AG08396 (cell line): ENCODE measurements at regions not wholly inside any gene's neighbourhood (a gene's known extent, or its start where the extent isn't known, plus 50 kb on each side); places are given as distances from the start of the nearest gene placed in this dataset.

Experiments
- DNase-seq: peaks from one replicate; pipeline ENCODE4 v3.0.0; 2012; ENCODE audit warnings: low spot score, mixed read lengths

DNA sequence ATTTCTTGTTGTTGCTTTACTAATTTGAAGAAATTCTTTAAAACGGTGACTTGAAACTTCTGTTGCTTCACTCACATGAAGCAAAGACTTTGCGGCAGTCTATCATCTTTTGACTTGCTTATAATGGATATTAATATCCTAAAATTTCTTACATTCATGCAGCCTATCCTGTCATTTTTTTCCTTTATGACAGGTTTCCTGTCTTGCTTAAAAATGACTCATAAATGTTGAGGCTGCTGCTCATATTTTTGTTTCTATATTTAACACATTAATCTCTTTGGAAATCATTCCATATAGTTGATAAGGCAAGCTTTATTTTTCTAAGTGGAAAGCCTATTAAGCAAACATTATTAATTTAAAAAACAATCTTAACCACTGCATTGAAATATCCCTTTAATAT, 176.6 kb upstream of the GALNTL6 start:
- no peak for DNase-seq

DNA sequence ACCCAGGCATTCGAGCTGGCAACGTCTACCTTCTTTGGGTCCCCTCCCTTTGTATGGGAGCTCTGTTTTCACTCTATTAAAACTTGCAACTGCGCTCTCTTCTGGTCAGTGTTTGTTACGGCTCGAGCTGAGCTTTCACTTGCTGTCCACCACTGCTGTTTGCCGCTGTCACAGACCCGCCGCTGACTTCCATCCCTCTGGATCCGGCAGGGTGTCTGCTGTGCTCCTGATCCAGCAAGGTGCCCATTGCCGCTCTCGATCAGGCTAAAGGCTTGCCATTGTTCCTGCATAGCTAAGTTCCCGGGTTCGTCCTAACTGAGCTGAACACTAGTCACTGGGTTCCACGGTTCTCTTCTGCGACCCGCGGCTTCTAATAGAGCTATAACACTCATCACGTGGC, 183.5 kb upstream of the GALNTL6 start:
- no peak for DNase-seq

DNA sequence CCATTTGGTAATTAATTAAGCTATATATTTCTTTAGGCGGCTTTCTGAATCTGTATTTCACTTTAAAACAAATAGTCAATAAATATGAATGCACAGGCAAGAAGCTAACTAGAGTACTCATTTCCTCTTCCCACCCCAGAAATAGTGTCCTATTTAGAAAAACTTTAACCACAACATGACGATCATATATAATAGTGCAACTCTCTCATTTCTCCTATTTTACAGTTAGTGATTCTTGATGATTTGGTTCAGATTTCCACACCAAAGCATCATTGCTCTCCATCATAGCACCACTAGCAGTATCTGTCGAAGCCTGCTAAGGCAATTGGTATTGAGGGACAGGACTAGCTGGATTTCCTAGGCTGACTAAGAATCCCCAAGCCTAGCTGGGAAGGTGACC, 184.0 kb upstream of the GALNTL6 start:
- DNase-seq: no peak

DNA sequence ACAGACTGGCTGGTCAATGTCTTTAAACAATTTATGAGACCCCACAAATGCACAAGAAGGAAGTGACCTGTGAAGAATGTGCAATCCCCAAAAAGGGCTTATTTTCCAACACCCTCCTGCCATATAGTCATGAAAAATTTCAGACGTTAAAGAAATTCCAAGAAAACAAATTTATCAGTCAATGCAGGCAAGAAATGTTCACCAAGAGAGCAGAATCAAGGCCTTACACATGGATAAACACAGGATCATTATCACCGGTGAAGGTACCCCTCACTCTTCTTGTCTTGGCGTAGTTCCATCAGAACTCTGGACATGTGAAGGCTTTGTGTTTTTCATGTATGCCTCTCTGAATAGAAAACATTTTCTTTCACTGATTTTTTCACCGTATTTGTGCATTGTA, 186.7 kb upstream of the GALNTL6 start:
- DNase-seq: no peak

- no peak for DNase-seq
Observed at GRCh38 chr4:171622729-171623128, 190.5 kb upstream of the GALNTL6 start.

GRCh38 chr4:171621646-171622045, 191.6 kb upstream of the GALNTL6 start:
- DNase-seq: no peak

DNA sequence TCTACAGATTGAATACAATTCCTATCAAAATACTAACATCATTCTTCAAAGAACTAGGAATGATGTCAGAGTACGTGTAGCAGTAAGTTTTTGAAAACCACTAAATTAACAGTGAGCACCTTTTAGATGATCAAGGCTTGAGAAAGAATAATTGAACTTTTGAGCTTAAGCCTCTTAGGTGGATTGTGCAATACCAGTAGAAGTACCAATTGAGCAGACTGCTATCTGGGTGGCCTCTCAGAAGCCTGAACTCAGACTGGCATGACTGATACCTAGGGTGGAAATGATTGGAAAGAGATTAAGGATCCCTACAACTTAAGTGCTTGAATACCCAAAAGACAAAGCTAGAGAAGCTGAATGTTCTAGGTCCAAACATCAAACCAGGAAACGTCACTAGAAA, 200.3 kb upstream of the GALNTL6 start:
- no peak for DNase-seq

DNA sequence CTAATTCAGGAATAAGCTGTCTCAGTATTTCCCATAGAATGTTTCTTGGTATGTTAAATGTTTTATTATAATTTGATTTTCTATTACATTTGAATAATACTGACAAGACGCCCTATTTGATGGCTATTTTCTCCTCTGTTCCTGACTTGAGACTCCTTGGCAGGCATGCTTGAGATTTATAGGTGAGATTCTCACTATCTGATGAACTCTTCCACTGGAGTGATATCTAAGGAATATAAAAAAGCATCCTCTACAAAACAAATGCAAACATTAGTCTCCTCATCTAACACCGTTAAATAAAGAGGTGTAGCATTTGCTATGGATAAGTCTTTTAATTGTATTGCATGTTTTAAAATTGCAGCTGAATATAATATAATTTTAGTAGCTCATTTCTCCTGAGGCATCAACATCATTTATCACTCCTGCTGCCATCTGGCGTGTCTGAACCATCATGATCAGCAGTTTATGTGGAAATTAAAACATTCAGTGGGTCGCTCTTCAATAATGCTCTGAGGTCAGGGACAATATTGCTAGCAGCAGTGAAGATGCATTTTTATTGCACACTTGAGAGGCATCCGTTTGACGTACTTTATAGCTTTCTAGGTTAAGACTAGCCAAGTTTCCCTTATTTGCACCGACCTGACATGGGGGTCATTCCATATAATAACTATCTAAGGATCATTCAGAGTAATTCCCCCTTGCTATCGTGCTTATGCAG, 210.4 kb upstream of the GALNTL6 start:
- no peak for DNase-seq

DNA sequence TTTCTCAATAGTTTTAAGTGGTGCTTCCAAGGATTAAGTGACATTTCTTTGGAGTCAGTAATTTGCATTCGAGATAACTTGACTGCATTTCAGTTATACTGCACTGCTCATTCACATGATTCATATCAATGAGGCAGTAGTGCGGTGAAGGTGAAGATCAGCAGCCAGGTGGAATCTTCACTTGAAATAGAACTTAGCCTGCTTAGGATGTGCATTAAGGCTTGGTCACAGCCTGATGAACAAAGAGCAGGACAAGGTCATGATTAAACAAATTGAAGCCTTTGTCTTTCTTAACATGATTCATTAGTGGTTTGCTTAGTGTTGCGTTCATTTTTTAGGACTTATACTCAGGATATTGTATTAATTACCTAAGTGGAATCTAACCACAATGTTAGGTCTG, 212.1 kb upstream of the GALNTL6 start:
- no peak for DNase-seq

DNA sequence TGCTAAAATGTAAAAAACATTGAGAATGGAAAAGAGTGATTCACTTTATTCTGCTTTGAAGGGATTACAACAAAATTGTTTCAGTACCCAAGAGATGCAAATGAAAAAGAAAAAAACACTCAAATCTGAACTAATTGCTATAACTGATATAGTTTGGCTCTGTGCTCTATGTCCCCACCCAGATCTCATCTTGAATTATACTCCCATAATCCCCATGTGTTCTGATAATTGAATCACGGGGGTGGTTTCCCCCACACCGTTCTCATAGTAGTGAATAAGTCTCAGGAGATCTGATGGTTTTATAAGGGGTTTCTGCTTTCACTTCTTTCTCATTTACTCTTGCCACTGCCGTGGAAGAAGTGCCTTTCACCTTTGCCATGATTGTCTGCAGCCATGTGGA, 213.6 kb upstream of the GALNTL6 start:
- DNase-seq: no peak

- DNase-seq: no peak
Observed at GRCh38 chr4:171594293-171594692, 218.9 kb upstream of the GALNTL6 start.

GRCh38 chr4:171590716-171591115, 222.5 kb upstream of the GALNTL6 start:
- DNase-seq: no peak

GRCh38 chr4:171588764-171589163, 224.4 kb upstream of the GALNTL6 start:
- DNase-seq: no peak

- DNase-seq: no peak
Observed at GRCh38 chr4:171588051-171588545, 225.1 kb upstream of the GALNTL6 start.

DNA sequence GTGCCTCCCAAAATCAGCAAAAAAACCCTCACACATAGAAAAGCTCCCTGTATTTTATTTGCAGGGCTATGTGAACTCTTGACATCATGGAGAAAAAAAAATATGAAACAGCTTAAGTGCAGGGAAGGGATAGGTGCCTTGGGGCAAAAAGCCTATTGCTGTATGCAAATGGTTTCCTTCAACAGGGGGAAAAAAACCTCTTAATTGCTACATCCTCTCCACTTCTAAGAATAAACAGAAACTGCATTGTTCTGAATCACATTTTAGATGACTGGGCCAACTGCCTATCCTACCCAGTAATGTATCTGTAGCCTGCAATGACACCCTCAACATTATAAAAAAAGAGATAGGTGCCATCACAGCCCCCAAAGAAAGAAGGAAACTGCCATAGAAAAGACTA, 229.4 kb upstream of the GALNTL6 start:
- DNase-seq: no peak

DNA sequence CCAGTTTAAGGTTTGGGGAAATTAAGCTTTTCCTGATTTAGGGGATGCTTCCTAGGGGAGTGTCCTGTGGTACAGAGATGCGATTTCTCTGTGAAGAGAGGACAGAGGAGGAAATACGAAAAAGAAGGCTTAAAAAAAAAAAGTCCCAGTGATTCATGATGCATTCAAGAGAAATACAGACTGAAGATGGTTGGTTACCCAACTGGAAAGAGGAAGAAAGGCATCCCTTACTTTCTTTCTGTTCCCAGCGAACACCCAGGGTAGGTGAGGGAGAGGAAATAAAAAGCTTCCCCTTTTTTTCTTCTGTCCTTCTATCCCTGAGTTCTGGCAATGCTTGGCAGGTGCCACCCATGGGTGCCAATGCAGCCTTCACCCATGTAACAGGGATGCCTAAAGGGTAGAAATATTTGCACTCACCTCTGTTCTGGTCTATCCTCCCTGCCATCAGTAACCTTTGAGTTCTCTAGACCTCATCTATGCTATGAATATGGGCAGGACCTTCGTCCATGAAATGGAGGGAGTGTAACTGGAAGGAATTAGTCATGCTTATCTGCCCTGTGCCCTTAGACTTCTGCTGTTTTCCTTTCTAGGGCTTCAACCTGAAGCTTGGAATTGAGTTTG, 230.1 kb upstream of the GALNTL6 start:
- DNase-seq: no peak

- DNase-seq: no peak
Observed at GRCh38 chr4:171573181-171573580, 240.0 kb upstream of the GALNTL6 start.

DNA sequence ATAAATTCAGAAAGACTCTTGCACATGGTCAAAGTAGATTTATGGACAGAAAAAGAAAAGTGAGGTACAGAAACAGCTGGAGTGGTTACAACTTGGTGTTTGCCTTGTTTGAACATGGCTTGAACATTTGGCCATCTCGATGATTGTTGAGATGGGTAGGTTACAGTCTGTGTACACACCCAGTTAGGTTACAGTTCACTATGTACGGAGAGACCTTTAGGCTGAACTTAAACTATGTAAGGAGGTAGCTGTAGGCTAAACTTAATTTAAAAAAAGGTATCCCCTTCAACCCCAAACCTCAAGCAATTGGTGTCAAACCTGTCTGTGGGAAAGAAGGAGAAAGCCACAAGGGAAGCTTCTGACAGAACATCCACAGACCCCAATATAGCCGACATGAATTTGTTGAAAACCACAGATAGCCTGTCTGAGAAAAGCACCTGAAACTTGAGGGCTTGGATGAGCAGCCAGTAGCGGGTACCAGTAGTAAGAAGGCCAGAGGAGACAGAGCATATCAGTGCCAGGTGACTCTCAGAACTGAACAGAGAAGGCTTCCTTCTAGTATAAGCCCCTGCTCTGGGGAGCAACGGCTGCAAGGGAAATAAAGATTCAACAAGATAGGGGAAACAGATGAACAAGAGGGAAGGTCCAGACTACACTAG, 247.9 kb upstream of the GALNTL6 start:
- DNase-seq: no peak

GRCh38 chr4:171561419-171561818, 251.8 kb upstream of the GALNTL6 start:
- DNase-seq: no peak

DNA sequence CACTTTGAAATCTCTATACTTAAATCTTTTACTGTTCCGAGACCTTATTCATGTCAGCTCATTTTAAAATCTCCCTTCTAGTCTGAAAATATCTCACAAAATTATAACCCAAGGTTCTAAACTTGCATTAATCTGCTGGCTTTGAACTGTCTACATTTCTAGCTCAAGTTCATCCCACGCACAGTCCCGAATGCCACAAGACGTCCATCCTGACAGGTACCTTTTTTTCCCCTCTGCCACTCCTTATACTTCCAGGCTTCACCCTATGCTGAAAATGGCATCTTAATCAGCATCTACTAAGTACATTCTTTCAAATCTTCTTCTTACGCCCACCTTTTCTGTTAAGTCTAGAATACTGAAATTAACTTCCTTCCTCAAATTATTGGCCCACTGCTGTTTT, 259.2 kb upstream of the GALNTL6 start:
- DNase-seq: no peak

DNA sequence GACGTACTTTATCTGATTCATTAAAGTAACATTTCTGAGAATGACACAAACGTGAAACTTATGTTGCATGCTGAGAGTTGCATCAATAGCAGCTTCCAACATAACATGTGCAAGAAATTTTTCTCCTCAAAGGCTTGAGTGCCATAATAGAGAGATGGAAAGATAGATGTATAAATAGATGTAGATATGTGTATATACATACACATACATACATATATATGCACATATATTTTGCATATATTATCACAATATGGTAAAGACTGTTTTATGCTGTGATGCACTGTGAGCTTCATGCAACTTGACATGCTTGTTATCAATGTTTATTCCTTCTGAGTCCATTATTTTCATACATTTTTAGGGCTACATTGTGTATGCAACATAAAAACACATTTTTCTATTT, 270.6 kb upstream of the GALNTL6 start:
- no peak for DNase-seq

- no peak for DNase-seq
Observed at GRCh38 chr4:171538601-171539100, 274.6 kb upstream of the GALNTL6 start.

DNA sequence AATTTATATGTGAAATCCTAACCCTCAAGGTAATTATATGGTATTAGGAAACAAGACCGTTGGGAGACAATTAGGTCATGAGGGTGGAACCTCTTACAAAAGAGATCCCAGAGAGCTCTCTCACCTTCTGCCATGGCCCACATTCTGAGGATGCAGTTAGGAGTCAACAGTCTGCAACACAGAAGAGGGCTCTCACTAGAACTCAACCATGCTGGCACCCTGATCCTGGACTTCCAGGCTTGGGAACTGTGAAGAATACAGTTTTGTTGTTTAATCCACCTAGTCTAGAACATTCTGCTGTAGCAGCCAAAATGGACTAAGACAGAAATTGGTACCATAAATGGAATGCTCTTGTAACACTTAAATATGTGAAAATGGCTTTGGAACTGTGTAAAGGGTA, 278.8 kb upstream of the GALNTL6 start:
- DNase-seq: no peak
